Neutrophil (primary cell): ENCODE measurements at regions not wholly inside any gene's neighbourhood (a gene's known extent, or its start where the extent isn't known, plus 50 kb on each side); places are given as distances from the start of the nearest gene placed in this dataset.

Experiments
- H3K27ac ChIP-seq: fragments of 200-600 bp; sonication (generic); 2 replicates; pipeline ENCODE4 v1.5.1; 2016; ENCODE audit warnings: mild to moderate bottlenecking, moderate library complexity
- H3K27me3 ChIP-seq: fragments of 200-600 bp; sonication (generic); 2 replicates; pipeline ENCODE4 v1.6.0; 2016; ENCODE audit warnings: mild to moderate bottlenecking
- H3K36me3 ChIP-seq: fragments of 200-600 bp; sonication (generic); 2 replicates; pipeline ENCODE4 v1.5.1; 2017
- H3K4me1 ChIP-seq, 2 experiments: fragments of 200-600 bp in 1 of 2; sonication (generic) in 1 of 2; 1 replicate in 1 of 2; 2 replicates in 1 of 2; pipeline versions ENCODE4 v1.5.1 to v1.6.1; 2013 to 2016; ENCODE audit warnings: low read depth in 1 of 2, low read length in 1 of 2, mild to moderate bottlenecking in 1 of 2, moderate library complexity in 1 of 2; ENCODE audit not compliant: control insufficient read depth in 1 of 2, insufficient read depth in 1 of 2
- H3K4me3 ChIP-seq, 2 experiments: fragments of 200-600 bp in 1 of 2; sonication (generic) in 1 of 2; 1 replicate in 1 of 2; 2 replicates in 1 of 2; pipeline ENCODE4 v1.5.1; 2013 to 2016; ENCODE audit warnings: low read depth in 1 of 2, low read length in 1 of 2, mild to moderate bottlenecking in 1 of 2, moderate library complexity in 1 of 2
- H3K9me3 ChIP-seq: fragments of 200-600 bp; sonication (generic); 2 replicates; pipeline ENCODE4 v1.5.1; 2016
- TF ChIP-seq, protein P1 (sequence below): fragments of 200-600 bp; sonication (generic); IDR thresholded peaks from 2 replicates; pipeline ENCODE4 v1.5.1; 2016; ENCODE audit warnings: antibody characterized with exemption

DNA sequence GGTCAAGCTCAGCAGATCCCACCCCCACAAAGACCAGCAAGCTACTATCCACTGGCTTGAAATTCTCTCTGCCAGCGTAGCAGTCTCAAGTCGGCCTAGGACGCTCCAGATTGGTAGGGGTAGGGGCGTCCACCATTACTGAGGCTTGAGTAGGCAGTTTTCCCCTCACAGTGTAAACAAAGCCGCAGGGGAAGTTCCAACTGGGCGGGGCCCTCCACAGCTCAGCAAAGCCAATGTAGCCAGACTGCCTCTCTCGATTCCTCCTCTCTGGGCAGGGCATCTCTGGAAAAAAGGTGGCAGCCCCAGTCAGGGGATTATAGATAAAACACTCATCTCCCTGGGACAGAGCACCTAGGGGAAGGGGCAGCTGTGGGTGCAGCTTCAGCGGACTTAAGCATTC, 1064.9 kb upstream of the TENM4 start:
- Histone ChIP-seq H3K27ac (no peak overlapping the region), H3K27me3 (no peaks in the 10 kb centered on the region), H3K4me3 (no peak overlapping the region), H3K36me3 (no peaks in the 10 kb centered on the region), H3K9me3 (no peaks in the 10 kb centered on the region), H3K4me1 (no peaks in the 10 kb centered on the region)
- TF ChIP-seq, protein P1, sequence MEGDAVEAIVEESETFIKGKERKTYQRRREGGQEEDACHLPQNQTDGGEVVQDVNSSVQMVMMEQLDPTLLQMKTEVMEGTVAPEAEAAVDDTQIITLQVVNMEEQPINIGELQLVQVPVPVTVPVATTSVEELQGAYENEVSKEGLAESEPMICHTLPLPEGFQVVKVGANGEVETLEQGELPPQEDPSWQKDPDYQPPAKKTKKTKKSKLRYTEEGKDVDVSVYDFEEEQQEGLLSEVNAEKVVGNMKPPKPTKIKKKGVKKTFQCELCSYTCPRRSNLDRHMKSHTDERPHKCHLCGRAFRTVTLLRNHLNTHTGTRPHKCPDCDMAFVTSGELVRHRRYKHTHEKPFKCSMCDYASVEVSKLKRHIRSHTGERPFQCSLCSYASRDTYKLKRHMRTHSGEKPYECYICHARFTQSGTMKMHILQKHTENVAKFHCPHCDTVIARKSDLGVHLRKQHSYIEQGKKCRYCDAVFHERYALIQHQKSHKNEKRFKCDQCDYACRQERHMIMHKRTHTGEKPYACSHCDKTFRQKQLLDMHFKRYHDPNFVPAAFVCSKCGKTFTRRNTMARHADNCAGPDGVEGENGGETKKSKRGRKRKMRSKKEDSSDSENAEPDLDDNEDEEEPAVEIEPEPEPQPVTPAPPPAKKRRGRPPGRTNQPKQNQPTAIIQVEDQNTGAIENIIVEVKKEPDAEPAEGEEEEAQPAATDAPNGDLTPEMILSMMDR: no peak

DNA sequence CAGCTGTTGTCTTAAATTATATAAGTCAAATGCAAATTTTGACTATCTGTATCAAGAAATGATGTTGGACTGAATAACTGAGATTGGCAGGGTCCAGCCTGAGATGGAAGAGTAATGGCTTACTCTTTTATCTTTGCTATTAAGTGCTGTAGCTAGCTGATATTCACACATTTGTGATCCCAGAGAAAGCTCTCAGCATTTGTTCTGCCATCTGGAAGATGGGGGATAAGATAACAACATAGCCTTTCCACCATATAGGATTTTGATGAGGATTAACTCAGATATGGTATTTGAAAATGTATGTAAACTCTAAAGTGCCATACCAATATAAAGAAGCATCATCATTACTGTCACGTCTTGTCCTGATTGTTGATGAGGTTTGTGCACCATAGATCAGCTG, 1063.2 kb upstream of the TENM4 start:
- H3K9me3 ChIP-seq: no peaks in the 10 kb centered on the region
- no peaks in the 10 kb centered on the region for H3K4me1 ChIP-seq
- no peak overlapping the region for H3K27ac ChIP-seq
- no peaks in the 10 kb centered on the region for H3K36me3 ChIP-seq
- H3K4me3 ChIP-seq: no peak overlapping the region
- H3K27me3 ChIP-seq: no peaks in the 10 kb centered on the region
- TF ChIP-seq, protein P1: no peak

DNA sequence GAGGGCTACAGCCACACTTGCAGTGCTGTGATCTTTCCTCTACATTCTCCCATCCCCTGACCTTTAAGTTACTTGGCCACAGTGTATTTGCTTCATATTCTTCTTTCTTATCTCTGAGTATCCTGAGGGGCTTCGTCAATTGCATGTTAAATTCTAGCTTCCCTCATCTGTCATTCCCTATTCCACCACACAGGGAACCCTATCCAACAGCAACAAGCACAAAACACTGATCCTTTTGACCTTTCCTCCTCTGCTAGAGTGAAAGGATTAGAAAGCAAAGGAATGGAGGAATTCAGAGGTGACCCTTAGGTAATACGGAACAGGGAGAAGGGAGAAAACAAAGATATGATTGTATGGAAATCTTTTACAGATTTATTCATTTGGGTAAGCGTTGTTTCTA, 1061.7 kb upstream of the TENM4 start:
- H3K9me3 ChIP-seq: no peaks in the 10 kb centered on the region
- no peak overlapping the region for H3K4me3 ChIP-seq
- no peaks in the 10 kb centered on the region for H3K4me1 ChIP-seq
- H3K27ac ChIP-seq: no peak overlapping the region
- H3K27me3 ChIP-seq: no peaks in the 10 kb centered on the region
- H3K36me3 ChIP-seq: no peaks in the 10 kb centered on the region
- TF ChIP-seq, protein P1: no peak

DNA sequence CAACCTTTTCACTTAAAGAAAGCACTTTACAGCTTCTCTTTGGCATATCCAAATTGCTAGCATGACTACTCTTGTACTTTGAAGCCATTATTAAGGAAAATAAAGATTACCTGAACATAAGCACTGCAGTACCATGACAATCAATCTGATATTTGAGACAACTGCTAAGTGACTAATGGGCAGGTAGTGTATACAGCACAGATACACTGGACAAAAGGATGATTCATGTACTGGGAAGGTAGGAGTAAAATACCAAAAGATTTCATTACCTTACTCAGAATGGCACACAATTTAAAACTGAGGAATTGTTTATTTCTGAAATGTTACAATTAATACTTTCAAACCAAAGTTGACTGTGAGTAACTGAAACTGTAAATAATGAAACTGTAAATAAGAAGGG, 1054.3 kb upstream of the TENM4 start:
- Histone ChIP-seq H3K9me3 (no peaks in the 10 kb centered on the region), H3K27ac (no peak overlapping the region), H3K4me3 (no peak overlapping the region), H3K27me3 (no peaks in the 10 kb centered on the region), H3K4me1 (no peaks in the 10 kb centered on the region), H3K36me3 (no peaks in the 10 kb centered on the region)
- TF ChIP-seq, protein P1: no peak

DNA sequence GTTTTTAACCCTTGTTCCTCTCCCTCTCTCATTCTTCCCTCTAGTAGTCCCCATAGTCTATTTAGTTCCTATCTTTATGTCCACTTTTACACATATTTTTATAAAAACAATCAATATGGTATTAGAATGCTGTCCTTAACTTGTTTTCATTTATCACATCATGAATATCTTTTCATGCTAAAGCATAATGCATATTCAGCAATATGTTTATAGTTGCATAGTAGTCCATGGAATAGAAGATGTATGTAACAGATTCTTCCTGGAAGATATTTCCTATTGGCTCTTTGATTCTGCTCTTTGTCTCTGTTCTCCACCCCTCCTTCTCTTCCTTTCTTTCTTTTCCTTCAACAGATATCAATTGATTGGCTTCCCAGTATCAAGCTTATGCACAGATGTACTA, 1047.1 kb upstream of the TENM4 start:
- TF ChIP-seq, protein P1: no peak

DNA sequence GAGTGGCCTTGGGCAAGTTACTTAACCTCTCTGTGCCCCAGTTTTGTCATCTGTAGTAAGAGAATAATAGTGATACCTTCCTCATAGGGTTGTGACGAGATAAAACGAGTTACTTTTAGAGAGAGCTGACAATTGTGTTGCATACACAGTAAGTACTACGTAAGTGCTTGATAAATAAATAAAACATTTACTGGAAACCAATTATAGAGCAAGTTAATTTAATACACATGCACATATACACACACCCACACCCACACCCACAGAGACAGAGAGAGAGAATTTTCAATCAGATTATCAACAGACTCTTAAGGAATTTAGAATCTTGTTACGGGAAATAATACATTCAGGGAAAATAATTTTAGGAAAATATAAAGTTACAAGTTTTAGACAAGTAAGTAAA, 1045.8 kb upstream of the TENM4 start:
- no peak overlapping the region for H3K27ac ChIP-seq
- no peaks in the 10 kb centered on the region for H3K9me3 ChIP-seq
- no peaks in the 10 kb centered on the region for H3K4me1 ChIP-seq
- TF ChIP-seq, protein P1: no peak
- H3K27me3 ChIP-seq: no peaks in the 10 kb centered on the region
- H3K4me3 ChIP-seq: no peak overlapping the region
- no peaks in the 10 kb centered on the region for H3K36me3 ChIP-seq

More for the DNA sequence above, 1047.1 kb upstream of the TENM4 start:
- Histone ChIP-seq H3K36me3 (no peaks in the 10 kb centered on the region), H3K27ac (no peak overlapping the region), H3K9me3 (no peaks in the 10 kb centered on the region), H3K27me3 (no peaks in the 10 kb centered on the region), H3K4me1 (no peaks in the 10 kb centered on the region), H3K4me3 (no peak overlapping the region)
